WERI-Rb-1 (cell line): ENCODE measurements at regions not wholly inside any gene's neighbourhood (a gene's known extent, or its start where the extent isn't known, plus 50 kb on each side); places are given as distances from the start of the nearest gene placed in this dataset.

Source experiments
- DNase-seq: peaks from one replicate; pipeline ENCODE4 v3.0.0-alpha.2; 2020
- H3K27ac ChIP-seq: fragments of 250-450 bp; sonication (Bioruptor Pico); 2 replicates; pipeline ENCODE4 v1.5.1; 2020; ENCODE audit warnings: mild to moderate bottlenecking, moderate library complexity
- H3K27me3 ChIP-seq: fragments of 250-450 bp; sonication (Bioruptor Pico); 2 replicates; pipeline ENCODE4 v1.5.1; 2021; ENCODE audit warnings: mild to moderate bottlenecking, low read depth, moderate library complexity; ENCODE audit not compliant: insufficient read depth, severe bottlenecking
- H3K36me3 ChIP-seq: fragments of 250-450 bp; sonication (Bioruptor Pico); 2 replicates; pipeline ENCODE4 v1.5.1; 2020; ENCODE audit warnings: mild to moderate bottlenecking, moderate library complexity
- H3K4me3 ChIP-seq: 2 replicates; pipeline ENCODE4 v1.5.1; 2011; ENCODE audit warnings: low read depth, mild to moderate bottlenecking, control low read depth, low read length
- H3K9me3 ChIP-seq: fragments of 250-450 bp; sonication (Bioruptor Pico); 2 replicates; pipeline ENCODE4 v1.5.1; 2021; ENCODE audit warnings: mild to moderate bottlenecking, moderate library complexity; ENCODE audit not compliant: severe bottlenecking
- CTCF ChIP-seq: IDR thresholded peaks from 2 replicates; pipeline ENCODE4 v1.5.1; 2011; ENCODE audit warnings: low read depth, mild to moderate bottlenecking, control low read depth, inconsistent platforms, low read length

DNA sequence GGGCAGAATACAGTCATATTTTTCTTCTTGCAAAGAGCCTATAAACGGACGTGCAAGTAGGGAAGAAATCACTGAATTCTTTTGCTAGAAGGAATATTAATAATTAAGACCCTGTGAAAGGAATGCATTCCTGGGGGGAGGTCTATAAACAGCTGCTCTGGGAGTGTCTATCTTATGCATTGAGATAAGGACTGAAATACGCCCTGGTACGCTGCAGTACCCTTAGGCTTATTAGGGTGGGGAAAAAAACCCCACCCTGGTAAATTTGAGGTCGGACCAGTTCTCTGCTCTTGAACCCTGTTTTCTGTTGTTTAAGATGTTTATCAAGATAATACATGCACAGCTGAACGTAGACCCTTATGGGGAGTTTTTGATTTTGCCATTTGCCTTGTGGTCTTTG is 100.0 kb upstream of the KBTBD8 start:
- Histone ChIP-seq H3K4me3 (no peak overlapping the region), H3K27ac (no peak overlapping the region), H3K9me3 (peaks cover 6% of the 10 kb centered on the region), H3K36me3 (no peaks in the 10 kb centered on the region), H3K27me3 (no peaks in the 10 kb centered on the region)
- TF ChIP-seq CTCF, result no peak
- DNase-seq, result no peak

- Histone ChIP-seq H3K9me3 (peaks cover 2% of the 10 kb centered on the region), H3K4me3 (no peak overlapping the region), H3K27me3 (no peaks in the 10 kb centered on the region), H3K36me3 (no peaks in the 10 kb centered on the region), H3K27ac (no peak overlapping the region)
- DNase-seq, result no peak
- TF ChIP-seq CTCF, result no peak
Observed at GRCh38 chr3:66904336-66904735, 93.8 kb upstream of the KBTBD8 start.

- no peaks in the 10 kb centered on the region for H3K36me3 ChIP-seq
- DNase-seq, result no peak
- no peaks in the 10 kb centered on the region for H3K27me3 ChIP-seq
- no peak overlapping the region for H3K27ac ChIP-seq
- TF ChIP-seq CTCF, result no peak
- no peak overlapping the region for H3K4me3 ChIP-seq
- H3K9me3 ChIP-seq, result peaks cover 2% of the 10 kb centered on the region
Observed at GRCh38 chr3:66904831-66905493, 93.1 kb upstream of the KBTBD8 start.

DNA sequence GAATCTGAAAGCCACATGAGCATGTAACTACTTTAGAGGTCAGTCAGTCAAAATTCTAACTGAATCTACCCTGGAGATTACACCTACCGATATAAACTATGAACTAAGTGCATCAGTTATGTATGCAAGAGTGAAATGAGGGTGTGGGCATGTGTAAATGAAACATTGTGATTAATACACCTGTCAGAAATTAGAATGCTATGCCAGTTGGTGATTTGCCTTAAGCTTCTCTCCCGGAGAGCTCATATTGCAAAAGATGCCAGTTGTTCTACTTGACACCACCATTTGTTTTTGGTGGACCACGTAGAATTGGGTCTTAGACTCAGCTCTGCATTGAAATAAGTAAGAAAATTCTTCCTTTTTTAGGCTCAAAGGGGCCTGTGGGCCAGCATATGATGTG is 91.0 kb upstream of the KBTBD8 start:
- TF ChIP-seq CTCF, result no peak
- no peaks in the 10 kb centered on the region for H3K27me3 ChIP-seq
- no peak for DNase-seq
- no peaks in the 10 kb centered on the region for H3K36me3 ChIP-seq
- no peak overlapping the region for H3K27ac ChIP-seq
- H3K9me3 ChIP-seq, result peaks cover 2% of the 10 kb centered on the region
- H3K4me3 ChIP-seq, result no peak overlapping the region

GRCh38 chr3:66910266-66911055 is 87.6 kb upstream of the KBTBD8 start:
- H3K27ac ChIP-seq, result no peak overlapping the region
- no peaks in the 10 kb centered on the region for H3K27me3 ChIP-seq
- TF ChIP-seq CTCF, result no peak
- peaks cover 5% of the 10 kb centered on the region for H3K9me3 ChIP-seq
- DNase-seq, result no peak
- no peaks in the 10 kb centered on the region for H3K36me3 ChIP-seq
- no peak overlapping the region for H3K4me3 ChIP-seq
